ENCODE measurements at regions not wholly inside any gene's neighbourhood (a gene's known extent, or its start where the extent isn't known, plus 50 kb on each side); places are given as distances from the start of the nearest gene placed in this dataset.
"Not testable (repeated sequence)": the region's sequence is repeated elsewhere in the genome, so short reads cannot be mapped to it uniquely, and the experiment has no call there.

GRCh38 chr7:159335181-159335926, 190.7 kb upstream of the VIPR2 start:
- intact Hi-C loops (cut with DNase I, micrococcal nuclease): not testable (repeated sequence)
- peak in 1 of 2 donors; percentile 5 for DNase-seq
- ATAC-seq: peak; percentile 31

GRCh38 chr7:159332854-159333479, 188.3 kb upstream of the VIPR2 start:
- DNase-seq; ATAC-seq; intact Hi-C loops (cut with DNase I, micrococcal nuclease): not testable (repeated sequence)

GRCh38 chr7:159331462-159331861, 186.8 kb upstream of the VIPR2 start:
- ATAC-seq (no peak), DNase-seq (no peak)
- intact Hi-C loops (cut with DNase I, micrococcal nuclease): no loop called here

GRCh38 chr7:159329818-159330378, 185.2 kb upstream of the VIPR2 start:
- no peak for DNase-seq
- ATAC-seq: no peak
- intact Hi-C loops (cut with DNase I, micrococcal nuclease): no loop called here

GRCh38 chr7:159328096-159328495, 183.4 kb upstream of the VIPR2 start:
- DNase-seq (no peak), ATAC-seq (no peak)
- intact Hi-C loops (cut with DNase I, micrococcal nuclease): no loop called here

GRCh38 chr7:159323359-159323758, 178.7 kb upstream of the VIPR2 start:
- no peak for DNase-seq
- intact Hi-C loops (cut with DNase I, micrococcal nuclease): no loop called here
- no peak for ATAC-seq

- ATAC-seq (no peak), DNase-seq (no peak)
- intact Hi-C loops (cut with DNase I, micrococcal nuclease): no loop called here
Observed at GRCh38 chr7:159321278-159321677, 176.6 kb upstream of the VIPR2 start.

- no peak for DNase-seq
- ATAC-seq: no peak
- intact Hi-C loops (cut with DNase I, micrococcal nuclease): no loop called here
Observed at GRCh38 chr7:159318682-159319351, 174.2 kb upstream of the VIPR2 start.

GRCh38 chr7:159317294-159317693, 172.6 kb upstream of the VIPR2 start:
- ATAC-seq (no peak), DNase-seq (no peak)
- intact Hi-C loops (cut with DNase I, micrococcal nuclease): no loop called here

- no peak for ATAC-seq
Observed at GRCh38 chr7:159311172-159311494, 166.5 kb upstream of the VIPR2 start.

GRCh38 chr7:159310457-159311171, 165.9 kb upstream of the VIPR2 start:
- DNase-seq (no peak), ATAC-seq (no peak)
- intact Hi-C loops (cut with DNase I, micrococcal nuclease): no loop called here

More at GRCh38 chr7:159311172-159311494, 166.5 kb upstream of the VIPR2 start:
- intact Hi-C loops (cut with DNase I, micrococcal nuclease): no loop called here
- DNase-seq: no peak

- DNase-seq; ATAC-seq; intact Hi-C loops (cut with DNase I, micrococcal nuclease): not testable (repeated sequence)
Observed at GRCh38 chr7:159309214-159309613, 164.5 kb upstream of the VIPR2 start.

GRCh38 chr7:159306012-159306411, 161.3 kb upstream of the VIPR2 start:
- ATAC-seq: no peak
- intact Hi-C loops (cut with DNase I, micrococcal nuclease): no loop called here

GRCh38 chr7:159305185-159305584, 160.5 kb upstream of the VIPR2 start:
- intact Hi-C loops (cut with DNase I, micrococcal nuclease); DNase-seq; ATAC-seq: not testable (repeated sequence)

More at GRCh38 chr7:159306012-159306411, 161.3 kb upstream of the VIPR2 start:
- no peak for DNase-seq

GRCh38 chr7:159303510-159303909, 158.8 kb upstream of the VIPR2 start:
- DNase-seq; ATAC-seq; intact Hi-C loops (cut with DNase I, micrococcal nuclease): not testable (repeated sequence)

- no peak for ATAC-seq
Observed at GRCh38 chr7:159296093-159296681, 151.5 kb upstream of the VIPR2 start.

GRCh38 chr7:159286487-159286886, 141.8 kb upstream of the VIPR2 start:
- intact Hi-C loops (cut with DNase I, micrococcal nuclease); ATAC-seq; DNase-seq: not testable (repeated sequence)

More at GRCh38 chr7:159296093-159296681, 151.5 kb upstream of the VIPR2 start:
- intact Hi-C loops (cut with DNase I, micrococcal nuclease): no loop called here
- no peak for DNase-seq

GRCh38 chr7:159281573-159281972, 136.9 kb upstream of the VIPR2 start:
- no peak for DNase-seq
- intact Hi-C loops (cut with DNase I, micrococcal nuclease): no loop called here
- no peak for ATAC-seq

- no peak for ATAC-seq
- no peak for DNase-seq
- intact Hi-C loops (cut with DNase I, micrococcal nuclease): no loop called here
Observed at GRCh38 chr7:159280008-159280407, 135.3 kb upstream of the VIPR2 start.

All from left colon (tissue), 2 donors.